Suprapubic skin (tissue), 4 donors: ENCODE measurements at regions not wholly inside any gene's neighbourhood (a gene's known extent, or its start where the extent isn't known, plus 50 kb on each side); places are given as distances from the start of the nearest gene placed in this dataset.

Experiments used
- DNase-seq, 2 donors: peaks; one replicate each; pipeline ENCODE4 v3.0.0-alpha.2; 2019; ENCODE audit warnings: low spot score in 2 of 2
- H3K27ac ChIP-seq: fragments of 200-600 bp; sonication (generic); one replicate; pipeline ENCODE4 v1.5.1; 2019
- H3K27me3 ChIP-seq: fragments of 200-600 bp; sonication (generic); one replicate; pipeline ENCODE4 v1.5.1; 2019
- H3K36me3 ChIP-seq: fragments of 200-600 bp; sonication (generic); one replicate; pipeline ENCODE4 v1.5.1; 2019
- H3K4me1 ChIP-seq: fragments of 200-600 bp; sonication (generic); one replicate; pipeline ENCODE4 v1.5.1; 2019
- H3K4me3 ChIP-seq: fragments of 200-600 bp; sonication (generic); one replicate; pipeline ENCODE4 v1.5.1; 2019; ENCODE audit warnings: mild to moderate bottlenecking
- H3K9me3 ChIP-seq: fragments of 200-600 bp; sonication (generic); one replicate; pipeline ENCODE4 v1.5.1; 2019
- EP300 ChIP-seq: sonication (generic); formaldehyde crosslinking; IDR thresholded peaks from one replicate; pipeline ENCODE4 v1.6.1; 2017; ENCODE audit warnings: antibody characterized with exemption
- POLR2A ChIP-seq, 2 donors: fragments of 450-650 bp; IDR thresholded peaks; one replicate each; pipeline ENCODE4 v1.6.1; 2017; ENCODE audit warnings: antibody characterized with exemption in 2 of 2, mild to moderate bottlenecking in 2 of 2, moderate library complexity in 2 of 2
- POLR2AphosphoS5 ChIP-seq, 3 donors: sonication (generic); formaldehyde crosslinking; IDR thresholded peaks; one replicate each; pipeline ENCODE4 v1.6.1; 2017; ENCODE audit warnings: antibody characterized with exemption in 3 of 3
- WGBS: methylation state at CpG from one replicate; pipeline ENCODE4 v1.1.5; 2018; 5-methylcytosine and 5-hydroxymethylcytosine counted together
- TF ChIP-seq, protein P1 (sequence below), 2 donors: fragments of 200-600 bp in 1 of 2; fragments of 450-650 bp in 1 of 2; sonication (generic) in 1 of 2; IDR thresholded peaks; one replicate each; pipeline ENCODE4 v1.5.1; 2016 to 2019; ENCODE audit warnings: antibody characterized with exemption in 2 of 2, mild to moderate bottlenecking in 1 of 2, moderate library complexity in 1 of 2

- no peaks in the 10 kb centered on the region for H3K4me1 ChIP-seq
- H3K27ac ChIP-seq: no peak overlapping the region
- H3K27me3 ChIP-seq: no peaks in the 10 kb centered on the region
- no peaks in the 10 kb centered on the region for H3K36me3 ChIP-seq
- no peak for TF ChIP-seq POLR2A (IDR thresholded peaks at IDR 0.05)
- TF ChIP-seq, protein P1, sequence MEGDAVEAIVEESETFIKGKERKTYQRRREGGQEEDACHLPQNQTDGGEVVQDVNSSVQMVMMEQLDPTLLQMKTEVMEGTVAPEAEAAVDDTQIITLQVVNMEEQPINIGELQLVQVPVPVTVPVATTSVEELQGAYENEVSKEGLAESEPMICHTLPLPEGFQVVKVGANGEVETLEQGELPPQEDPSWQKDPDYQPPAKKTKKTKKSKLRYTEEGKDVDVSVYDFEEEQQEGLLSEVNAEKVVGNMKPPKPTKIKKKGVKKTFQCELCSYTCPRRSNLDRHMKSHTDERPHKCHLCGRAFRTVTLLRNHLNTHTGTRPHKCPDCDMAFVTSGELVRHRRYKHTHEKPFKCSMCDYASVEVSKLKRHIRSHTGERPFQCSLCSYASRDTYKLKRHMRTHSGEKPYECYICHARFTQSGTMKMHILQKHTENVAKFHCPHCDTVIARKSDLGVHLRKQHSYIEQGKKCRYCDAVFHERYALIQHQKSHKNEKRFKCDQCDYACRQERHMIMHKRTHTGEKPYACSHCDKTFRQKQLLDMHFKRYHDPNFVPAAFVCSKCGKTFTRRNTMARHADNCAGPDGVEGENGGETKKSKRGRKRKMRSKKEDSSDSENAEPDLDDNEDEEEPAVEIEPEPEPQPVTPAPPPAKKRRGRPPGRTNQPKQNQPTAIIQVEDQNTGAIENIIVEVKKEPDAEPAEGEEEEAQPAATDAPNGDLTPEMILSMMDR (IDR thresholded peaks at IDR 0.05): no peak
- TF ChIP-seq POLR2AphosphoS5 (IDR thresholded peaks at IDR 0.05): no peak
- TF ChIP-seq EP300: no peak
- peaks cover 4% of the 10 kb centered on the region for H3K9me3 ChIP-seq
- no peak overlapping the region for H3K4me3 ChIP-seq
- no peak for DNase-seq
Observed at GRCh38 chr7:10560497-10560896, 413.2 kb upstream of the PHF14 start.

DNA sequence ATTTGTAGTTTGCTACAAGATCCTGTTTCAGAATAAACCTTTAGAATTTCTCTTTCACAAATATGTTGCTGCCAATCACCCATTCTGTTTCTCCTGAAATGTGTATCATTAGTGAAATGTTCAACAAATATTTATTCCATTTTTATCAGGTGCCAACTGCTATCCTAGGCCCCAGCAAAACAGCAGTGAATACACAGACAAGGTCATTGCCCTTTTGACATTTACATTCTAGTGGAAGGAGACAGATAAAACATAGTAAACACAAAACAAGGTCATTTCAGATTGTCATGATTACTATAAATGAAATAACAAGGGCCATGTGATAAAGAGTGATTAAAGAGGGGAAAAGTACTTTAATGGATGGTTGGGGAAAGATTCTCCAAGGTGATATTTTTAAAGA is 404.8 kb upstream of the PHF14 start:
- DNase-seq: no peak

GRCh38 chr7:10571759-10572158 is 401.9 kb upstream of the PHF14 start:
- no peaks in the 10 kb centered on the region for H3K9me3 ChIP-seq
- no peaks in the 10 kb centered on the region for H3K4me1 ChIP-seq
- H3K36me3 ChIP-seq: no peaks in the 10 kb centered on the region
- no peak overlapping the region for H3K27ac ChIP-seq
- DNase-seq: no peak
- H3K4me3 ChIP-seq: no peak overlapping the region
- 12% methylated on average over 1 of the region's 1 CpG for WGBS
- H3K27me3 ChIP-seq: no peaks in the 10 kb centered on the region
- TF ChIP-seq POLR2AphosphoS5 (IDR thresholded peaks at IDR 0.05): no peak
- TF ChIP-seq POLR2A (IDR thresholded peaks at IDR 0.05): no peak
- no peak for TF ChIP-seq EP300

More for the DNA sequence above, 404.8 kb upstream of the PHF14 start:
- peaks cover under 1% of the 10 kb centered on the region for H3K9me3 ChIP-seq
- no peaks in the 10 kb centered on the region for H3K4me1 ChIP-seq
- TF ChIP-seq POLR2A (IDR thresholded peaks at IDR 0.05) (no peak), EP300 (no peak), POLR2AphosphoS5 (IDR thresholded peaks at IDR 0.05) (no peak)
- TF ChIP-seq, protein P1 (IDR thresholded peaks at IDR 0.05): no peak
- no peak overlapping the region for H3K27ac ChIP-seq
- no peak overlapping the region for H3K4me3 ChIP-seq
- no peaks in the 10 kb centered on the region for H3K36me3 ChIP-seq
- H3K27me3 ChIP-seq: no peaks in the 10 kb centered on the region

GRCh38 chr7:10577866-10578374 is 395.8 kb upstream of the PHF14 start:
- Histone ChIP-seq H3K36me3 (no peaks in the 10 kb centered on the region), H3K9me3 (no peaks in the 10 kb centered on the region), H3K4me3 (no peak overlapping the region), H3K27ac (no peak overlapping the region), H3K27me3 (no peaks in the 10 kb centered on the region), H3K4me1 (no peaks in the 10 kb centered on the region)
- TF ChIP-seq, protein P1 (IDR thresholded peaks at IDR 0.05): no peak
- TF ChIP-seq POLR2AphosphoS5 (IDR thresholded peaks at IDR 0.05) (no peak), EP300 (no peak), POLR2A (IDR thresholded peaks at IDR 0.05) (no peak)
- WGBS: 95% methylated on average over 3 of the region's 3 CpGs
- DNase-seq: no peak

DNA sequence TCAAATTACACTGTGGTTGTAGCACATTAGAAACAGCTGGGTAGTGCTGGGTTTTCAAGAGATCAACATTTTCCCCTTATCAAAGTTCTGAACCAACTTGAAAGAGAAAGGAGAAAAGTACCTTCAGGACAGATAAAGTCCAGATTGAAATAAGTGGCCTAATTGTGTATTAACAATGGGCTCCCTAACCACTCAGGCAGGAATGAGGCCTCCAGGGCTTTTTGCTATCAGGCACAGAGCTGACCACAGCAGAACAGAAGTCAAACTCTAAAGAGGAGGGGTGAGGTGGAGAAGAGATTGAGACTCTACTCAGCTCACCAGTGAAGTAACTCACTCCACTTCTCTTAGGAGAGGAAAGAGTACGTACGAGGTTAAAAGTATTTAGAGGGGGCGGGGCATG is 394.1 kb upstream of the PHF14 start:
- Histone ChIP-seq H3K27me3 (no peaks in the 10 kb centered on the region), H3K36me3 (no peaks in the 10 kb centered on the region), H3K9me3 (no peaks in the 10 kb centered on the region), H3K4me3 (no peak overlapping the region), H3K27ac (no peak overlapping the region), H3K4me1 (no peaks in the 10 kb centered on the region)
- TF ChIP-seq POLR2AphosphoS5 (IDR thresholded peaks at IDR 0.05): no peak
- no peak for TF ChIP-seq POLR2A (IDR thresholded peaks at IDR 0.05)
- no peak for TF ChIP-seq EP300
- TF ChIP-seq, protein P1 (IDR thresholded peaks at IDR 0.05): no peak
- DNase-seq: no peak
- 78% methylated on average over 3 of the region's 3 CpGs for WGBS

- DNase-seq: no peak
- Histone ChIP-seq H3K36me3 (no peaks in the 10 kb centered on the region), H3K27me3 (no peaks in the 10 kb centered on the region), H3K4me1 (no peaks in the 10 kb centered on the region), H3K9me3 (no peaks in the 10 kb centered on the region), H3K4me3 (no peak overlapping the region), H3K27ac (no peak overlapping the region)
- 64% methylated on average over 4 of the region's 4 CpGs for WGBS
- no peak for TF ChIP-seq POLR2A (IDR thresholded peaks at IDR 0.05)
- no peak for TF ChIP-seq POLR2AphosphoS5 (IDR thresholded peaks at IDR 0.05)
- TF ChIP-seq, protein P1 (IDR thresholded peaks at IDR 0.05): no peak
- TF ChIP-seq EP300: no peak
Observed at GRCh38 chr7:10584886-10585285, 388.8 kb upstream of the PHF14 start.
